ENCODE measurements at regions not wholly inside any gene's neighbourhood (a gene's known extent, or its start where the extent isn't known, plus 50 kb on each side); places are given as distances from the start of the nearest gene placed in this dataset.
"Not testable (repeated sequence)": the region's sequence is repeated elsewhere in the genome, so short reads cannot be mapped to it uniquely, and the experiment has no call there.

DNA sequence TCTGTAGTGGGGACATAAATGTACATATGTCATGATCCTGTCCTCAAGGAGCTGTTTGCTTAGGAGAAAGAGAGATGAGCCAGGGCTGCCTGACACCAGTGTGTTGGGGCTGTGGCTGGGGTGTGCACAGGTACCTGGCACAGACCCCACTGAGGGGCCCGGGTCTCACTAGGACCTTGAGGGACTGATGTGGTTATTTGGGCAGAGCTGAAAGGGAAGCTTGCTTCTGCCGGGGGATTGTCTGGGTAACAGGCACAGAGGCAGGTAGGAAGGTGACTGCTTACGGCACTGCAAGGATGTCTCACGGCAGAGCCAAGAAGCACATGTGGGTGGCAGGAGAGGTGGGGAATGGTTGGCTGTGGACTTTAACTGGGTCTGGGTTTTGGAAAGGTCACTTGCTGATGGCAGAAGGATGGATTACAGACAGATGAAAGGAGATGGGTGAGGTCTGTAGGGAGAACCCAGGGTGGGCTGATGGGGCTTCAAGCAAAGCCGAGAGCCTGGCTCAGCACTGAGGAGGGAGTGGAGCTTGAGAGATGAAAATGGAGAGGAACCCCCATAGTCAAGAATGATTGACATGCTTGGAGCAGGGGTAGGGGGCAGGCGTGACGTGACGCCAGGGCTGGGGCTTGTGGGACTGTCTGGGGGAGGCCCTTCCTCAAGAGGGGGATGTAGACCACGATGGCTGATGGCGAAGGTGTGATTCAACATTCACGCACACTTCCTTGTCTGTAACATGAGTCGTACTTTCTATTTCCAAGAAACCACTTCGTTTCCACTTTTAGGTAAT lies 207.7 kb upstream of the SHH start:
- intact Hi-C loops (cut with micrococcal nuclease): no loop called here

DNA sequence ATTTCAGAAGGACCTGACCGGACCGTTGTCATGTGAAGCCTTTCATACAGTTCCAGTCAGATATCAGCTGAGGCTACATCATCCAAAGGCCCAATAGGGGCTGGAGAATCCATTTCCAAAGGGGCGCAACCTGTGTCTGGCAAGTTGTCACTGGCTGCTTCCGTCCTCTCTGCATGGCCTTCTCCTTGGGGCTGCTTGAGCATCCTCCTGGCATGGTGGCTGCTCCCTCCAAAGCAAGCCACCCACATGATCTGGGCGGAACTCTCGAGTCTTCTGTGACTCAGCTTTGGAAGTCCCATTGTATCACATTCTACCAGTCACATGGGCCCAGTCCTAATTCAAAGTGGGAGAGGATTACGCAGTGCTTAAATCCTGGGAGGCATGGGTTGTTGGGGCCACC lies 207.0 kb upstream of the SHH start:
- intact Hi-C loops (cut with micrococcal nuclease): no loop called here

DNA sequence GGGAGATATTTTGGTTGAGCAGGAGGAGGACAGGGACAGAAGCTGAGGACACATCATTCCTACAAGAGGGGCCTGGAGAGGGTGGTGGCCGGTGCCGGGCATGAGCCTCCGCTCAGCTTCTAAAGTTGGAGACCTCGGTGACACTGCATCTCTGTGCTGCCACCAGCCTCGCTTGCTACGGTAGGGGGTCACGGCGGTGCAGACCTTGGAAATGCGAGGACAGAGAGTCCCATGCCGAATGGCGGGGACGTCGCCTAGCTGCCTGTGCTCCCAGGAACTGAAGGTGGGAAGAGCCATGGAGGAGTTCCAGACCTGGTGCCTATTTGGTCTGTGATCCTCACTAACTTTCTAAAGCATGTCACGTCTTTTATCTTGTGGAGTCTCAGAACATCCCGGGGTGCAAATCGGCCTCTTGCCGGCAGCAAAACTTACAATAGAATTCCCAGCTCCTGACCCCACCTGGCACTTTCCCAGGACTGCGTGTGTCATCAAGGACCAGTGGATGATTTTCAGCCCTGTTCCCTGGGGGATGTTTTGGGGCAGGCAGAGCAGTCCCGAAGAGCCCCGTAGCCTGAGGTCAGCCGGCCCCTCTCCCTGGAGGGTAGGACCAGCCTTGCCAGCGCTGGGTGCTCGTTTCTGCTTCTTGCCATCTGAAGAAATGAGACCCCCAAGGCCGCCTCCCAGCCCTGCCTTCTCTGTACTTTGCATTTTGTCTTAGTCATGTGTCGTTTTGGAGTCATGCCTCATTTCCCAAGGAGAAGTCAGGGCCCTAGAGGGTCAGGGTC lies 205.8 kb upstream of the SHH start:
- intact Hi-C loops (cut with micrococcal nuclease): no loop called here

DNA sequence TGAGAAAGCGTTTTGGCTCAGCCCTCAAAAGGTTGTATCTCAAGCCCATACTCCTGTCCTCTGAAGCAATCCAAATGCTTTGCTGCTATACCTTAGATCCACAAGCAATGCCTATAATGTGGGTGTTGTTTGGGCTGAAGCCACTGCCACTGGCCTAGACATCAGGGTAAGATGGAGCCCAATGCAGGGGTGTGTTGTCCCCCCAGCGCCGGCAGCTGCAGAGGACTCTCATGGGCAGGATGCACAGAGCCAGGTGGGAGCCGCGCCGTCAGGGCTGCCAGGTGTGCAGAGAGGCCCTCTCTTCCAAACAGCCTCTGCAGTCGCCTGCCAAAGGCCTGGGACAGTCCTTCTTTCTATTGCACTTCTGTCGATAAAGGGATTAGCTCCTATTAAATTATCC lies 205.2 kb upstream of the SHH start:
- intact Hi-C loops (cut with micrococcal nuclease): no loop called here

DNA sequence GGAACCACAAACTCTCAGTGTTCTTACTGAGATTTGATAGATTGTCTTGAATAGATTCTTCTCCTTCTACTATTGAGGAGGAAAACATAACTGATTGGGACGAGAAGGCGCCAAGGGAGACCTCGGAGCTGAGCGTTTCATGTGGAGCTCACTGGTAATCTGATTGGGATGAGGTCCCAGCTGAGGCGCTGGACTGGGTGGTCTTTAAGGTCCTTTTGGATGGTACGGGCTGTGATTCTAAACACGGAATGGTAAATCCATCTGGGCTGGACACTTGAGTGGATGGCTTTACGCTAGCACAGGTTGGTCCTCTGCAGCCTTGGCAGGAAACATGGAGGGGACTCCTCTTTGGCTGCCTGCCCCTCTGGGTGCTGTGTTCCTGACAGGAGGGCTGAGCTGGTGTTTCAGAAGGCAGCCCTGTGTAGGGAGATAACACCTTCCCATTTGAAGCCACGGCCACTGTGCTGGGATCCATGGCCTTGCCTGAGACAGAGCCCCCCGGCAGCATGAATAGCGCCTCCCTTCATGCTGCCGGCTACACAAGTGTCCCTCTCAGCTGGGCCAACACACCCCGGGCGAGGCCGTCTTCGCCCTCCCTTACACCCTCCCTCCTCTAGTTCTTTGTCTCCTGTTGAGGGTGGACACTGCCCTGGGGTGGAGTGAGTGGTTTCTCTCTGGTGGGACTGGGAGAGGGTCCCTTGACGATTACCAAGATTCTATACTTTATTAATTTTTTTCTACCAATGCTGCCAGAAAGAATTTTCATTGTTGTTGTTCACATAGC lies 203.2 kb upstream of the SHH start:
- intact Hi-C loops (cut with micrococcal nuclease): no loop called here

DNA sequence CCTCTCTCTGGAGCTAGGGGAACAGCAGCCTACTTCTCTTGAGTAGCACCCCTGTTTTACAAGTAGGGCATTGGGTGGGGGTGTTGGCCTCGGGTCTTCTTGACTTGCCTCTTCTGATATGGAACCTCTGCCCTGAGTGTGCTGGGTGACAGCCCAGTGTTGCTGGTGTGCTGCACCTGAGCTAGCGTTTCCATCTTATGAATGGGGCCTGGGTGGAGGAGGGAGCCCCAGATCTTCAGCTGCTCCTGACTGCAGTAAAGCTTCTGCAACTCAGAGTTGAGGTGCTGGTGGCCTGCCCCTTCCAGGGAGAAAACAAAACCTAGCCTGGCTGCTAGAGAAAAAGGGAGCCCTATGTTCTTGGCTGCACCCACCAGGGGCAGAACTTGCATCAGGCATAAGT lies 202.5 kb upstream of the SHH start:
- intact Hi-C loops (cut with micrococcal nuclease): no loop called here

DNA sequence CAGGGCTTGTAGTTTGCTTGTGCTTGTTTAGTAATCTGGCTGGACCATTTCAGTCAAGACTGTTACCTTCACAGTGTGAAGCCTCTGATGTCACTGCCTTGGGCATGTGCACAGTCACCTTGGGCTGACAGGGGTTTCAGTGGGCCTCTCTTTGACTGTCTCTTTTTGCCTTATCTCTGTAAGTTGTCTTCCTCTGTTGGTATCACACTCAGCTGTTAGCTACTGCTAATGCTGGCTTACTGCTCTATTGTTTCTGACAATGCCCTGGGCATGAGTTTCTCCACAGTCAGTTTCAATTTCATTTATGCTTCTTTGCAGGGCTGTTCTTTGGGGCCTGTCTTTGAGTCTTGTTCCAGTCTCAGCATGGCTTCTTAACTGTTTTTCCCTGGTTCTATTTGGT lies 201.9 kb upstream of the SHH start:
- intact Hi-C loops (cut with micrococcal nuclease): no loop called here

DNA sequence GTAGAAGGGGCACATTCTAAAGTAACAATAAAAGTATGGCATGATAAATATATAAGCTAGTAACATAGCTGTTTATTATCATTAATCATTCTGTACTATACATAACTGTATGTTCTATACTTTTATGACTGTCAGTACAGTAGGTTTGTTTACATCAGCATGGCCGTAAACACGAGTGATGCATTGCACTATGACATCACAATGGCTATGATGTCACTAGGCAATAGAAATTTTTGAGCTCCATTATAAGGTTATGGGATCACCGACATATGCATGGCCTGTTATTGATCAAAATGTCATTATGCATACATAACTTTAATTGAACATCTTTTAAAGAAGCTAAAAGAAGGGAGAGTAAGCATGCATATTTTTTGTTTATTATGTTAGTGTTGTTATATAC lies 200.1 kb upstream of the SHH start:
- intact Hi-C loops (cut with micrococcal nuclease): no loop called here

DNA sequence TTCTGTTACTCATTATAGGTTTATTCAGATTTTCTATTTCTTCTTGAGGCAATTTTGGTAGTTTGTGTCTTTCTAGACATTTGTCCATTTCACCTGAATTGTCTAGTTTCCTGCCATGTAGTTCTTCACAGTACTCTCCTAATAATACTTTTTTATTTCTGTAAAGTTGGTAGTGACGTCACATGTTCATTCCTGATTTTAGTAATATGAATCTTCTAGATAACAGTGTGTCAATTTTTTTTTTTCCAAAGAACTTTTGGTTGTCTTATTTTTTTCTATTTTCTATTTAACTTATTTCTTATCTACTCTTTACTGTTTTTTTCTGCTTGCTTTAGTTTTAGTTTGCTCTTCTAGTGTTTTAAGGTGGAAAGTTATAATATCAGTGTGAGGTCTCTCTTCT lies 197.3 kb upstream of the SHH start:
- intact Hi-C loops (cut with micrococcal nuclease): no loop called here

DNA sequence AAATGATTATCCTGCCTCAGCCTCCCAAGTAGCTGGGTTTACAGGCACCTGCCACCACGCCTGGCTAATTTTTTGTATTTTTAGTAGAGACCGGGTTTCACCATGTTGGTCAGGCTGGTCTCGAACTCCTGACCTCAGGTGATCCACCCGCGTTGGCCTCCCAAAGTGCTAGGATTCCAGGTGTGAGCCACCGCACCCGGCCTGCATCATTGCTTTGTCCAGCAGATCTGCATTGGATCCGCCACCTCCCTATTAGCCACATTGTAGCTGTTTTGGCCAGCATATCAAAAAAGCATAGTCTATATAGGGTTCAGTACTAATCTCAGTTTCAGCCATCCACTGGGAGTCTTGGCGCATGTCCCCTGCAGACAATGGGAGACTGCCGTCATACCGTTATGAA lies 194.6 kb upstream of the SHH start:
- intact Hi-C loops (cut with micrococcal nuclease): not testable (repeated sequence)

DNA sequence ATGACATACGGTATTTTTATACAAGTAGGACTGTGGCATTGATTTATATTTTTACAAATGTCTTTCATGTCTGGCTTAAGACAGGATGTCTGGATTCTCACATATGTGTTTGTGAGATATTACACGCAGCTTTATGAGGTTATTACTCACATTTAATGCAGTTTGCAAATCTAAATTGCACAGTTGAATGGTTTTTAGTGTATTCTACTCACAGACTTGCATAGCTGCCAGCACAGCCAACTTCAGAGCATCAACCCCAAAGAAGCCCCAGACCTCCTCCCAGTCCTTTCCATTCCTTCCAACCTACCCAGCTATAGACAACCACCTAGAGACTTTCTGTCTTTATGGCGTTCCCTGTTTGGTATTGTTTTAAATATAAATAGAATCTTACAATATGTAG lies 193.8 kb upstream of the SHH start:
- intact Hi-C loops (cut with micrococcal nuclease): no loop called here

DNA sequence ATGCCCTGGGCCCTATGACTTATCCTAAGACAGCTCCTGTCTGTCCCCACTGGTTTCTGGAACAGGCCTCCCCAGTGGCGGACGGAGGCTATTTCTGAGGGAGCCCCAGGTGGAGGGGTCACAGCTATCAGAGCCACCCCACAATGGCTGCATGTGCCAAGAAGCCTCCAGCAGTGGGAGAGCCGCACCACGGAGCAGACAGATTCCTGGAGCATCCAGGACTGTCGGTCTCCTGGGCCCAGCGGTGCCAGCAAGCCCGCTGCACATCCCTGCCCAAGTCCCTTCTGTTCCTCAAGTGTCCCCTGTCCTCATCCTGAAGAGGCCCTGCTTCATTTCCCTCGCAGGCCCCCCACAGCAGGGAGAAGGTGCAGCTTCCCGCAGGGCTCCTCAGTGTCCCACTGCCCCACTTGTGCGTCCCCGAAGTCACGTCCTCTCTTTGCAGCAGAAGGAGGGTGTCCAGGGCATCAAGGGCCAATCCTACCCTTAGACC lies 193.0 kb upstream of the SHH start:
- intact Hi-C loops (cut with micrococcal nuclease): no loop called here

DNA sequence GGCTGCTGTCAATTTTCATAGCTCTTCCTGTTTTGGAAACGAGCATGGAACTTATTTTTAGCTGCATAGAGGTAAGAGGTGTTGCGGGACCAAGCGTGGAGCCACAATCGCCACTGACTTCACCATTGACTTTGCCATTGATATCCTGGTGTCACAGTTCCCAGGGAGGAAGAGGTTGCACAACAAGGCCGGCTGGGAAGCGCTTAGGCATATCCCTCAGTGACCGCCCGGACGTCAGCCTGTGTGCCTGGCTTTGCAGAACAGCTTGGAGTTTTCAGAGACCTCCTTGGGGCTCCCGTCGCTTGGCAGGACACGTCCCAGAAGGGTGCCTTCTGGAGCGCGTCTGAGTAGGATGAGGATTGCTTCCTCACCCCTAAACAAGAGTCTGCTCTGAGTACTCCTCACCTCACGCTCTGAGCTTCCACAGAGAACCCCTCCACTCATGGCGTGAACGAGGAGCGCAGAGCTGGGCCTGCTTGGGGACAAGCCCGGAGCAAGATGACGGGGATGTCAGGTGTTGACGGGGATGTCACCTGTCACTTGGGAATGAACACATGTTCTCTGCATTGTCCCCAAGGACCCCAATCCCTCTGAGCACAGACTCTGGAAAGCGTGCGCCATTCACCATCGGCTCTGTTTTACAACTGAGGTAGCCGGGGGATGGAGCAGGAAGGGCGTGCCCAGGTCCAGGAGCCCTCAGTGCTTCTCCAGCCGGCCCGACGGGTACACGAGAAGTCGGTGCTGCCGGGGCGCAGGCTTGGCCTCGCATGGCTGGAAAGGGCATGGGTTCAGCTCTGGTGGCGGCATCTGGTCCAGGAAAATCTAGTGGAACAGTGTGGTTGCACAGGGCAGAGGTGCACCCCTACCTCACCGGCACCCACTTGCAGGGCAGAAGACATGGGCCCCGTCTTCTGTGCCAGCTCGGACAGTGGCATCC lies 192.3 kb upstream of the SHH start:
- intact Hi-C loops (cut with micrococcal nuclease): no loop called here

DNA sequence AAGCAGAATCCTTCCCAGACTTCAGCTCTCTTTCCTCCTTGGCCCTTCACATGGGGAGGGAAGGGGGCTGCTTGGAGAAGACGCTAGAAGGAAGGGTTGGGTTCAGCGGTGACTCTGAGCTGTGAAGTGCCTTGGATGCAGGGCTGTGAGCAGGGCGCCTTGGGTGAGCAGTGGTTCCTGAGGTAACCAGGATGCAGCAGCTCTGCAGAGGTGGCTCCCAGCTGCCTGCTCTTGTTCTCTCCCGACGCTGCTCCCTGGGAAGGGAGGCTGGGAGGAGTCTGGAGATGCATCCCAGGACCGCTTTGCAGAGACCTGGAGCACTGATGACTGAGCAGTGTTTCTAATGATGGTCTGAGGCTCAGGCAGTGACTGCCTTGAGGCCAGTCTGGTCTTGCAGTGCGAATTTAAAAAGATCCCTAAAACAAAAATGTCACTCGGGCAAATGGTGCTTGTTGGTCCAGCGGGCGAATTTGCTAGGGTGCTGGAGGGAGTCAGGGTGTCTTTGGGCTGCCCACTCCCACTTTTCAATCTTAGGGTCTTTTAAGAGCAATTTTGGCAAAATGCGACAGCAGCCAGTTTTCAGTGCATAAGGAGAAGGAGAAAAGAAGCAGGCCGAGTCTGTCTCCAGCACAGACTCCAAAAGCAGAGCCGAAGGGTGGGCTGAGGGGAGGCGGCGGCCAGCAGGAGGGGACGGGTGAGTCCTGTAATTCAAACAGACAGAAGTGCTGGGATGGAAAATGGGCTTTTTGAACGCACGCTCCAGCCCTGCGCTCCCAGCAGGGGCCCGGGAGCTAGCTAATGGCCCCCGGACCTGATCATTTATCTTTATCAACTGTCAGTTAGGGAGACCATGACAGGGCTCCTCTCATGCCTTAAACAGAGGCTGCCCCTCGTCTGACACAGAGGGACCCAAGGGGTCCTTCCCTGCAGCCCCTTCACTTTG lies 191.2 kb upstream of the SHH start:
- intact Hi-C loops (cut with micrococcal nuclease): no loop called here

DNA sequence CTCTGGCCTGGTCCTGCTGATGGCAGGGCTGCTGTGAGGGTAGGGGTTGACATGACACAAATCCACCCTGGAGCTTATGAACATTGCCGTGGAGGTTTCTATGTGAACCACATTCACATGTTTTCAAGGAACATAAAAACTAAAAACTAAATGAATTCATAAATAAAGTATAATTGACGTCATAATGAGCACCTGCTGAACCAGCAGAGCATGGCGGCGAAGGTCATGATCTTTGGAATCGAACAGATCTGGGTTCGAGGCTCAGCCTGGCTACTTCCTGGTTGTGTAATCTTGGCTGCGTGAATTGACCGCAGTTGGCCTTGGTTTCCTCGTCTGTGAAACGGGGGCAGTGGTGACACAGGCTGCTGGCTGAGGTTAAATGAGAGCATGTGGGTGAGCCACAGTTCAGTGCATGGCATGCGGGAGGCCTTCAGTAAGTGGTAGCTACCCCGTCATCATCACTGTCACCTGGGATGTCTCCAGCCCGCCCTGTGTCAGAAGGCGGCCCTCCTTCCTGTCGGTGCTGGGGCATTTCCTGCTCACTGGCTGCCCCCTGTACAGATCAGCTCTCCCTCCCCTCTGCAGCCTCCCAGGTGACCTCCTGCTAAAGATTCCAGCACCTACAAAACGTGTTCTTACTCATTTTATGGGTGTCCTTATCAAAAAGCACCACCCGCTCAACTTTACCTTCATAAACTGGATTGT lies 190.3 kb upstream of the SHH start:
- intact Hi-C loops (cut with micrococcal nuclease): no loop called here

DNA sequence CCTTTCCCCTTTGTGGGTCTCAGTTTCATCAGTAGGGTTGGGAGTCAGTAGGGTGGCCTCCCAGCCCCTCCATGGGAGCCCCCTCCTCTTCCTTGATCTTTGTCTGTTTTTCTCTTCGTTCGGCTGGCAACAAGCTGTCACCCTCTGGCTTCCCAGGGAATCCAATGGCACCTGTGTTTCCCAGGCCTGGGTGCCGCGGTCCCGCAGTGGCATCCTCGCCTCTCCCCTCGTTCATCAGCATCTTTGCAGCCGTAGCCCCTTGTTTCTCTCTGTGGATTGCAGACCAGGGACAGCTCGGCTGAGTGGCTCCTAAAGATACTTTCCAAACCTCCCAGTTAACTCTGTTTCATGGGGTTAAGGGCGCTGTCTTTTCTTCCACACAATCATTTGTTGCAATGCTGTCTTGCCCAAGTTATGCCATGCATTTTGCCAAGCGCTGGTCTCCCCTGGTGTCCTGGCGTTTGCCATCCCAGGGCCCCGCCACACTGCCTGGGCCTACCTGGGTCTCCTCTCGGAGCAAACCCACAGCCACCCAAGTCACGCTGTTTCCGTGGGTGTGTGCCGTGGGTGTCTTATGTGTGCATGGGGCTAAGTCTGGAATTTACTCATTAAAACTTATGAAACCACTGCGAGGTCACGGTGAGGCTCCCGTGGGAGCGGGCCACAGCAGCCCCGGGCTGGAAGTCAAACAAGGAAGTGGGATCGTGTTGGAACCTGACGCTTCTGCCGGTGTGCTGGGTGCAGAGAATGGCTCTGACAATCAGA lies 189.4 kb upstream of the SHH start:
- intact Hi-C loops (cut with micrococcal nuclease): no loop called here

DNA sequence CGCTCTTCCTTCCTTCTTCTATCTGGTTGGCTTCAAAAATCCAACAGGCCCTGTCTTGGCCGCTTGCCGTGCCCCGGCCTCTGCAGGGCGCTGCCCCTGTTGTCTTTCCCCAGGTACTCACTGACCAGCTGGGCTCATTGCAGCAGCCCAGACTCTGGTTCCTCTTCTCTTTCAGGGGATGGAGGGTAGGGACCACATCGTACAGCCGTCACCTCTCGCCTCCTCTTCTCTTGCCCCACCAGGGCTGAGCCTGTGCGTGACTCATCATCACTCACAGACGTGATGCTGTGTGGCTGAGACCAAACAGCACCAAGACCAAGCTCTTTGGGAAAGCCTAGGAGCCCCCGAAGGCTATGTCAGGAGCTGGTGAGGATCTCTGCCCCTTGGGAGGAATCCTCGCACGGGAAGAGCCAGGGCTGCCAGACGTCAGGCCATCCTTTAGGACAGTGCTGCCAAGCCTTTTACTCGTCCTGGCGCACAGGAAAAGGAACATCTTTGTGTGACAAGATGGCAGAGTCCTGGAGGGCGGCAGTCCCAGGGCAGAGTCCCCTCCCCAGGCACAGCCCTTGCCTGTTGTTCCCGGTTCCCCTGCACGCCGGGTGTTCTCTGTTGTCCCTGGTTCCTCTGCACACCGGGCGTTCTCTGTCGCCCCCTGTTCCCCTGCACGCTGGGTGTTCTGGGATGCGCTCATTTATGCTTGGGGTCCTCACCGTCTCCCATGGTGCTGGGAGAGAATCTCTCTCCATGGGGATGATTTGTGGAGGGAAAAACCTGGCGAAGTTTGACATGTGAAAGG lies 188.5 kb upstream of the SHH start:
- intact Hi-C loops (cut with micrococcal nuclease): no loop called here
